SK-N-SH treated with all-trans-retinoic acid at 6 μM for 48 hours (cell line): ENCODE measurements at regions not wholly inside any gene's neighbourhood (a gene's known extent, or its start where the extent isn't known, plus 50 kb on each side); places are given as distances from the start of the nearest gene placed in this dataset.

Experiments
- PATZ1 ChIP-seq: fragments of 250-450 bp; sonication (Bioruptor Pico); IDR thresholded peaks from 2 replicates; pipeline ENCODE4 v1.8.0; 2020; ENCODE audit warnings: mild to moderate bottlenecking, moderate library complexity, borderline replicate concordance
- RARB ChIP-seq: fragments of 250-450 bp; sonication (Bioruptor Pico); IDR thresholded peaks from 2 replicates; pipeline ENCODE4 v1.8.0; 2021; ENCODE audit warnings: mild to moderate bottlenecking, moderate library complexity
- TOX ChIP-seq: fragments of 250-450 bp; sonication (Bioruptor Pico); IDR thresholded peaks from 2 replicates; pipeline ENCODE4 v1.8.0; 2021; ENCODE audit warnings: mild to moderate bottlenecking, moderate library complexity, borderline replicate concordance

DNA sequence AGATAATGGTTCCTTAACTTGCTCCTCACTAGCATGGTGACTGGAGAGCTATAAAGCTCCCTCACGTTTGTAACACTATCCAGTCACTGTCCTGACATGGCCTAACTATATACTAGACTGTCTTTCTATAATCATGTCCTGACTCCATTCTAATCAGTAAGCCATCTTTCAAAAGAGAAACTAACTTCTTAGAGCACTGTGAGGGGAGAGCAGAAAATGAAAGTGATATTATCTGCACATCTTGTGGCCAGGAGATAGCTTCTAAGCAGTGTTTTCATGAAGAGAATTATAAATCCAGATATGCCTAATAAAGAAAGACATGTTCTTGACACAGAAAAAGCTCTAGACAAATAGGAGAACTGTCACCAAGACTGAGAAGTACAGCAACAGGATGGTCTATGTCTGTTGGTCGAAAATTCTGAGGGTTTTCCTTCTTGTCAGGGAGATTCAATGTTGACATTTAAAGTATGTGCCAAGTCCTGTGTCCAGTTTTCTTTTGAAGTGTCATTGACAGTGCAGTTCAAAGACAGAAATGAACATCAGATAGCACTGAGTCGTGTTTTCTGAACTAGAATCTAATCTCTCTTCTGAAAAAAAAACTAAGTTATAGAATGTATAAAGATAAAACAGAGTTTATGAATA lies 230.6 kb upstream of the PEX5L start:
- no peak for TF ChIP-seq RARB (CRISPR knock-in tag)
- TF ChIP-seq PATZ1: no peak
- TF ChIP-seq TOX (CRISPR knock-in tag): no peak
